HEK293 (cell line): ENCODE measurements at regions not wholly inside any gene's neighbourhood (a gene's known extent, or its start where the extent isn't known, plus 50 kb on each side); places are given as distances from the start of the nearest gene placed in this dataset.

ENCODE experiments used
- ZNF274 ChIP-seq, 2 experiments: fragments of 200-500 bp in 1 of 2; fragments of 450-650 bp in 1 of 2; sonication (Bioruptor generic) in 1 of 2; formaldehyde crosslinking in 1 of 2; IDR thresholded peaks; 2 replicates each; pipeline versions ENCODE4 v1.5.1 to v1.6.1; 2014 to 2016; ENCODE audit warnings: borderline replicate concordance in 1 of 2, inconsistent platforms in 1 of 2, low read length in 1 of 2, missing biosample characterization in 1 of 2, missing genetic modification characterization in 1 of 2
- ZNF354C ChIP-seq: fragments of 450-650 bp; formaldehyde crosslinking; IDR thresholded peaks from 2 replicates; pipeline ENCODE4 v1.5.1; 2016; ENCODE audit warnings: missing biosample characterization, missing genetic modification characterization, low read depth, borderline replicate concordance
- ZNF423 ChIP-seq: fragments of 450-650 bp; formaldehyde crosslinking; IDR thresholded peaks from 2 replicates; pipeline ENCODE4 v1.5.1; 2016; ENCODE audit warnings: missing biosample characterization, missing genetic modification characterization
- ZNF561 ChIP-seq: fragments of 450-650 bp; IDR thresholded peaks from 2 replicates; pipeline ENCODE4 v1.5.1; 2018; ENCODE audit warnings: missing biosample characterization, missing genetic modification characterization, borderline replicate concordance
- ZNF792 ChIP-seq: fragments of 450-650 bp; formaldehyde crosslinking; IDR thresholded peaks from 2 replicates; pipeline ENCODE4 v1.5.1; 2016; ENCODE audit warnings: missing biosample characterization, missing genetic modification characterization
- ZNF843 ChIP-seq: fragments of 450-650 bp; formaldehyde crosslinking; IDR thresholded peaks from 2 replicates; pipeline ENCODE4 v1.5.1; 2016; ENCODE audit warnings: missing biosample characterization, missing genetic modification characterization
- ZSCAN16 ChIP-seq: fragments of 450-650 bp; formaldehyde crosslinking; IDR thresholded peaks from 2 replicates; pipeline ENCODE4 v1.5.1; 2016; ENCODE audit warnings: missing biosample characterization, missing genetic modification characterization
- TF ChIP-seq, protein P1 (sequence below): fragments of 450-650 bp; formaldehyde crosslinking; IDR thresholded peaks from 2 replicates; pipeline ENCODE4 v1.5.1; 2016; ENCODE audit warnings: missing biosample characterization, missing genetic modification characterization
- TF ChIP-seq, protein P2 (sequence below): fragments of 450-650 bp; IDR thresholded peaks from 2 replicates; pipeline ENCODE4 v1.5.1; 2018; ENCODE audit warnings: missing biosample characterization, missing genetic modification characterization
- TF ChIP-seq, protein P3 (sequence below): fragments of 450-650 bp; formaldehyde crosslinking; IDR thresholded peaks from 2 replicates; pipeline ENCODE4 v1.5.1; 2016; ENCODE audit warnings: missing biosample characterization, missing genetic modification characterization
- TF ChIP-seq, protein P4 (sequence below): fragments of 450-650 bp; IDR thresholded peaks from 2 replicates; pipeline ENCODE4 v1.5.1; 2018; ENCODE audit warnings: missing biosample characterization, mild to moderate bottlenecking, missing genetic modification characterization

DNA sequence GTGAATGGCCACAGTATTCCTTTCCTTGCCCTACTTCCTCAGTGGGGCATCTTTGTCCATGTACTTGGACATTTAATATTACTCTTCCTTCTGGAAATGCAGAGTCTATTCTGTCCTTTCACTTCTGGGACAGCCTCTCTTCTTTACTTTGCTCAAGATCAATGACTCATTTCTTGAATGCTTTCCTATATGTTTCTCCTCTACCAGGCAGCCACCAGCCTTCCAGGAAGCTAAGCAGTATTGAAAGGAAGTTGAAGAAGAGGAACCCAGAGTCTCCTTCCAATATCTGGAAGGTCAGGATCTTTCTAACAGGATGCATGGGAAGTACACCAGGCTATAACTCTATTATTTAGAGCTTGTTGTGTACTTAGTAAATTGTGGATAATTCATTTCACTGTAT is 182.8 kb downstream of the CD47 start:
- TF ChIP-seq ZNF843 (tag by site-specific recombination) = no peak
- no peak for TF ChIP-seq ZNF792 (tag by site-specific recombination)
- TF ChIP-seq, protein P1, sequence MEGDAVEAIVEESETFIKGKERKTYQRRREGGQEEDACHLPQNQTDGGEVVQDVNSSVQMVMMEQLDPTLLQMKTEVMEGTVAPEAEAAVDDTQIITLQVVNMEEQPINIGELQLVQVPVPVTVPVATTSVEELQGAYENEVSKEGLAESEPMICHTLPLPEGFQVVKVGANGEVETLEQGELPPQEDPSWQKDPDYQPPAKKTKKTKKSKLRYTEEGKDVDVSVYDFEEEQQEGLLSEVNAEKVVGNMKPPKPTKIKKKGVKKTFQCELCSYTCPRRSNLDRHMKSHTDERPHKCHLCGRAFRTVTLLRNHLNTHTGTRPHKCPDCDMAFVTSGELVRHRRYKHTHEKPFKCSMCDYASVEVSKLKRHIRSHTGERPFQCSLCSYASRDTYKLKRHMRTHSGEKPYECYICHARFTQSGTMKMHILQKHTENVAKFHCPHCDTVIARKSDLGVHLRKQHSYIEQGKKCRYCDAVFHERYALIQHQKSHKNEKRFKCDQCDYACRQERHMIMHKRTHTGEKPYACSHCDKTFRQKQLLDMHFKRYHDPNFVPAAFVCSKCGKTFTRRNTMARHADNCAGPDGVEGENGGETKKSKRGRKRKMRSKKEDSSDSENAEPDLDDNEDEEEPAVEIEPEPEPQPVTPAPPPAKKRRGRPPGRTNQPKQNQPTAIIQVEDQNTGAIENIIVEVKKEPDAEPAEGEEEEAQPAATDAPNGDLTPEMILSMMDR (tag by site-specific recombination) = no peak
- TF ChIP-seq ZNF423 (tag by site-specific recombination) = no peak
- TF ChIP-seq ZNF354C (tag by site-specific recombination) = no peak
- no peak for TF ChIP-seq ZSCAN16 (tag by site-specific recombination)
- TF ChIP-seq, protein P2, sequence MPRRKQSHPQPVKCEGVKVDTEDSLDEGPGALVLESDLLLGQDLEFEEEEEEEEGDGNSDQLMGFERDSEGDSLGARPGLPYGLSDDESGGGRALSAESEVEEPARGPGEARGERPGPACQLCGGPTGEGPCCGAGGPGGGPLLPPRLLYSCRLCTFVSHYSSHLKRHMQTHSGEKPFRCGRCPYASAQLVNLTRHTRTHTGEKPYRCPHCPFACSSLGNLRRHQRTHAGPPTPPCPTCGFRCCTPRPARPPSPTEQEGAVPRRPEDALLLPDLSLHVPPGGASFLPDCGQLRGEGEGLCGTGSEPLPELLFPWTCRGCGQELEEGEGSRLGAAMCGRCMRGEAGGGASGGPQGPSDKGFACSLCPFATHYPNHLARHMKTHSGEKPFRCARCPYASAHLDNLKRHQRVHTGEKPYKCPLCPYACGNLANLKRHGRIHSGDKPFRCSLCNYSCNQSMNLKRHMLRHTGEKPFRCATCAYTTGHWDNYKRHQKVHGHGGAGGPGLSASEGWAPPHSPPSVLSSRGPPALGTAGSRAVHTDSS (tag by site-specific recombination) = no peak
- TF ChIP-seq, protein P3, sequence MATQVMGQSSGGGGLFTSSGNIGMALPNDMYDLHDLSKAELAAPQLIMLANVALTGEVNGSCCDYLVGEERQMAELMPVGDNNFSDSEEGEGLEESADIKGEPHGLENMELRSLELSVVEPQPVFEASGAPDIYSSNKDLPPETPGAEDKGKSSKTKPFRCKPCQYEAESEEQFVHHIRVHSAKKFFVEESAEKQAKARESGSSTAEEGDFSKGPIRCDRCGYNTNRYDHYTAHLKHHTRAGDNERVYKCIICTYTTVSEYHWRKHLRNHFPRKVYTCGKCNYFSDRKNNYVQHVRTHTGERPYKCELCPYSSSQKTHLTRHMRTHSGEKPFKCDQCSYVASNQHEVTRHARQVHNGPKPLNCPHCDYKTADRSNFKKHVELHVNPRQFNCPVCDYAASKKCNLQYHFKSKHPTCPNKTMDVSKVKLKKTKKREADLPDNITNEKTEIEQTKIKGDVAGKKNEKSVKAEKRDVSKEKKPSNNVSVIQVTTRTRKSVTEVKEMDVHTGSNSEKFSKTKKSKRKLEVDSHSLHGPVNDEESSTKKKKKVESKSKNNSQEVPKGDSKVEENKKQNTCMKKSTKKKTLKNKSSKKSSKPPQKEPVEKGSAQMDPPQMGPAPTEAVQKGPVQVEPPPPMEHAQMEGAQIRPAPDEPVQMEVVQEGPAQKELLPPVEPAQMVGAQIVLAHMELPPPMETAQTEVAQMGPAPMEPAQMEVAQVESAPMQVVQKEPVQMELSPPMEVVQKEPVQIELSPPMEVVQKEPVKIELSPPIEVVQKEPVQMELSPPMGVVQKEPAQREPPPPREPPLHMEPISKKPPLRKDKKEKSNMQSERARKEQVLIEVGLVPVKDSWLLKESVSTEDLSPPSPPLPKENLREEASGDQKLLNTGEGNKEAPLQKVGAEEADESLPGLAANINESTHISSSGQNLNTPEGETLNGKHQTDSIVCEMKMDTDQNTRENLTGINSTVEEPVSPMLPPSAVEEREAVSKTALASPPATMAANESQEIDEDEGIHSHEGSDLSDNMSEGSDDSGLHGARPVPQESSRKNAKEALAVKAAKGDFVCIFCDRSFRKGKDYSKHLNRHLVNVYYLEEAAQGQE (tag by site-specific recombination) = no peak
- no peak for TF ChIP-seq ZNF274 (IDR thresholded peaks at IDR 0.05; ENCODE audit: low read length)
- TF ChIP-seq ZNF274 (tag by site-specific recombination; IDR thresholded peaks at IDR 0.05; ENCODE audit: borderline replicate concordance) = no peak
- TF ChIP-seq ZNF561 (tag by site-specific recombination) = no peak
- TF ChIP-seq, protein P4, sequence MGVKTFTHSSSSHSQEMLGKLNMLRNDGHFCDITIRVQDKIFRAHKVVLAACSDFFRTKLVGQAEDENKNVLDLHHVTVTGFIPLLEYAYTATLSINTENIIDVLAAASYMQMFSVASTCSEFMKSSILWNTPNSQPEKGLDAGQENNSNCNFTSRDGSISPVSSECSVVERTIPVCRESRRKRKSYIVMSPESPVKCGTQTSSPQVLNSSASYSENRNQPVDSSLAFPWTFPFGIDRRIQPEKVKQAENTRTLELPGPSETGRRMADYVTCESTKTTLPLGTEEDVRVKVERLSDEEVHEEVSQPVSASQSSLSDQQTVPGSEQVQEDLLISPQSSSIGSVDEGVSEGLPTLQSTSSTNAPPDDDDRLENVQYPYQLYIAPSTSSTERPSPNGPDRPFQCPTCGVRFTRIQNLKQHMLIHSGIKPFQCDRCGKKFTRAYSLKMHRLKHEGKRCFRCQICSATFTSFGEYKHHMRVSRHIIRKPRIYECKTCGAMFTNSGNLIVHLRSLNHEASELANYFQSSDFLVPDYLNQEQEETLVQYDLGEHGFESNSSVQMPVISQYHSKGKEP = no peak
